SH-SY5Y (cell line): ENCODE measurements at regions not wholly inside any gene's neighbourhood (a gene's known extent, or its start where the extent isn't known, plus 50 kb on each side); places are given as distances from the start of the nearest gene placed in this dataset.

Source experiments
- GATA2 ChIP-seq: IDR thresholded peaks from 2 replicates; pipeline ENCODE4 v1.6.1; 2011; ENCODE audit warnings: mild to moderate bottlenecking, low read depth, low read length
- GATA3 ChIP-seq: IDR thresholded peaks from 2 replicates; pipeline ENCODE4 v1.6.1; 2011; ENCODE audit warnings: low read depth, mild to moderate bottlenecking, low read length, moderate library complexity

GRCh38 chrX:129239371-129239770, 283.9 kb downstream of the SMARCA1 start:
- TF ChIP-seq GATA2: no peak
- TF ChIP-seq GATA3: no peak
